ENCODE measurements at regions not wholly inside any gene's neighbourhood (a gene's known extent, or its start where the extent isn't known, plus 50 kb on each side); places are given as distances from the start of the nearest gene placed in this dataset.

DNA sequence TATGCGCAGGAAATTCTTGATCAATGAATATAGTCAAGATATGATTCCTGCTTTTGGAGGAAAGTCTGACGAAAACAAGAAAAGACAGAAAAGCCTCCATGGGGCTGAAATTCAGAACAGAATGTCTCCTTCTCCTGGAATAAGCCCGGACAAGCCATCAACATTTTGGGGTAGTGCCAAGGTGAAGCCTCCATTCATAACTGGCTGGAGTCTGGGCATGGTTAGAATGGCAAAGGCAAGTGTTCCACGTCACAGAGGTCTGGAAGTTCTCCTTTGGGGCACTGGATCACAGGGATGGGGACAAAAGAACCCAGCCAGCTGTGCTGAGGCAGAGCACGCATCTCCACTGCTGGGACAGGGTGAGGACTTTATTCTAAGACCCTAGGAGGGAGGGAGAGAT, 505.7 kb downstream of the CMPK2 start:
- DNase-seq = no peak

DNA sequence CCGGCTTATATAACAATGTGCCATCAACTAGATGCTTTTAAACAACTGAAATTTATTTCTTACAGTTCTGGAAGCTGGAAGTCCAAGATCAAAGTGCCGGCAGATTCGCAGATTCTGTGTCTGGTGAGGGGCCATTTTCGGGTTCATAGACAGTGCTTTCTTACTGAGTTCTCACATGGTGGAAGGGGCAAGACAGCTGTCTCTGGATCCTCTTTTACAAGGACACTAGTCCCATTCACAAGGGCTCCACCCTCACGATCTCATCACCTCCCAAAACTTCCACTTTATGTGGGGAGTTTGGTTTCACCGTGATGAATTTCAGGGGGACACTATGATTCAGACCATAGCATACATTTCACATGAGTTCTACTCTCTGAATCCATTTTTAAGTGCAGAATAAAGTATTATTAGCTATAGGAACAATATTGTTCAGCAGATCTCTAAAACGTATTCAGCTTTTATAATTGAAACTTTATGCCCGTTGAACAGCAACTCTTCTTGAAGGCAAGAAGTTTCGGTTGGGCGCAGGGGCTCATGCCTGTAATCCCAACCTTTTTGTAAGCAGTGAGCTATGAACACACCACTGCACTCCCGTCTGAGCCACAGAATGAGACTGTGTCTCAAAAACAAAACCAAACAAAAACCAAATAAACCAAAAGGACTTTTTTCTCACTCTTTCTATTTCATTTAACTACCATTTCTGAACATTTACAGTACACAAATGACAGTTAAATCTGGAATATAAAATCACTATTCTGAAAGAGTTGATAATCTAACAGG, 502.8 kb downstream of the CMPK2 start:
- DNase-seq = no peak

DNA sequence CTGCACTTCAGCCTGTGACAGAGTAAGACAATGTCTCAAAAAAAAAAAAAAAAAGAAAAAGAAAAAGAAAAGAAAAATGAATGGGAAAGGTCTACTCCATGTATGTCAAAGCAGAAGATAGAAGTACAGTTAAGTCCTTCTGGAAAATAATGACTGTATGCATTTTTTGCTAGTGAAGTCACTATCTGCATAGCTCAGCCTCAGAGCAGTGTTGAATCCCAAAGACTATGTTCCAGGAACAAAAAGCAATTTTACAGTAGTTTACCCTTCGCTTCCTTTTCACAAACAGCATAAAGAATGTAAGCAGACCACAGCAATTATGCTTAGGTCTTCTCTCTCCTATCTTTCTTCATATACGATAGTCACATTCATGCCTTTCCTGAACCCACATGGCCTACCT, 497.4 kb downstream of the CMPK2 start:
- DNase-seq = no peak

DNA sequence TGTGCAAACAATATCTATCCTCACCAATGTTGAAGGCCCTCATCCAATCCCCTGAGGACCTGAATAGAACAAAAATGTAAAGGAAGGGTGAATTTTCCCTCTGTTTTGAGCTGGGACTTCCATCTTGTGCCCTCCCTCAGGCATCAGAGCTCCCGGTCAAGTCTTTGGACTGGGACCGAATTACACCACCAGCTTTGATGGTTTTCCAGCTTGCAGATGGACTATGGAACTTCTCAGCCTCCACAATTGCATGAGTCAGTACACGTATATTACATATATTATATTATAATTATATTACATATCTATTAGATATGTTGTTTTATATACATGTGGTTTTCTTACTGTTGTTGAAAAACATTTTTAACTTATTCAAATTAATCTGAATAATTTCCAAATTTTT, 496.4 kb downstream of the CMPK2 start:
- no peak for DNase-seq

DNA sequence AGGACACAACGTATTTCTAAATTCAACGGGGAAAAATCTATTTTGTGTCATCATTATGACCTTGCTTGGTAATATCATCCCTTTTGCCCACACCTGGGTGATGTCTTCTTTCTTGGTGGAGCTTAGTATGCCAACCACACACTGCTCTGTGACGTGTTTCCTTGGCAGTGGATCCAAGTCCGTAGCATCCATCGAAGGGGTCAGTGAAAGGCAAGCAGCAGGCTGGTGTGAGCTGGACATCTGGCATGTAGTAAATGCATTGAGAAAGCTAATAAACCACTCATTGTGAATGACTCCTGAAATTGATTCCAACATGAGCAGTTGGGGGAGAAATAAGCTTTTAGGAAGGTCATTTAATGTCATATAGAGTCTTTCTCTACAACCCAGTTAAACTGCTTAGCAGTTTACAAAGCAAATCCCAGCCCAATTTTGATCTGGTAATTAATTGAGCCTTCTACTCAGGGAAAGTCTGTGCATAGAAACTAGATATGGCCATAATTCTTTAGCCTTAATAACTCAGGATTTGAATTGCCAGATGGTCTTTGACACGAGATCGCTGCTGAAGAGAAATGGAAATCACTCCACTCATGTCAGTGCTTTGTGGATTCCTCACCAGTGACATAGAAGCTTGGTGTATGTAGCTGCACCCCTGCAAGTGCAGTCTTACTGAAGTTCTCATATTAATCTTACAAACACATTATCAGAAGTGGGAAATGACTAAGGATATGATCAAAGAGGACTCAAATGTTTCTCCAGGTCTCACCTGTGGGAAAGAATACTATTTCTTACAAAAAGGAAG, 494.8 kb downstream of the CMPK2 start:
- DNase-seq = no peak

DNA sequence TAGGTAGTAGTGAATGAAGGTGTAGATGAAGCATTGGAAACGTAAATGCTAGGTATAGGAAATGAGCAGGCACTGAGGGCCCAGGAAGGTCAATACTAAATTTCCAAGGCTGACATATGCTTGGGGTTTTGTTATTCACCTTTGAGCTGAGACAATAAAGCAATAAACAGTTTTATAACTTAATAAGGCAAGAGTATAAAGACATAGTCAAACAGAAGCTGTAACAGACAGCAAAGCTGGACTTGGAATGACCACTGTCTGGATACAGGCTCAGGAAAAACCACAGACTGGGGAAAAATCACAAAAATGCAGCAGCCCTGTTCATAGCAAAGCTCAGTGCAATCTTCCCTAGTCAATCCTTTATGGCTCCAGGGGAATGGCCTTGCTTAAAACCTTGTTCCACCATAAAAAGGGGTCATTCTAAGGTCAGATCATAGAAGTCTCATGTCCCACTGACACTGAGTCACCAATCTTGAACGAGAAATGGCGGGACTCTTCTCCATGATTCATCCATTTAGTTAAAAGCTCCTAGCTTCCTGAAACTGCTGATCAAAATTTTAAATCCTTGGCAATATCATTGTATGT, 493.3 kb downstream of the CMPK2 start:
- DNase-seq = no peak

DNA sequence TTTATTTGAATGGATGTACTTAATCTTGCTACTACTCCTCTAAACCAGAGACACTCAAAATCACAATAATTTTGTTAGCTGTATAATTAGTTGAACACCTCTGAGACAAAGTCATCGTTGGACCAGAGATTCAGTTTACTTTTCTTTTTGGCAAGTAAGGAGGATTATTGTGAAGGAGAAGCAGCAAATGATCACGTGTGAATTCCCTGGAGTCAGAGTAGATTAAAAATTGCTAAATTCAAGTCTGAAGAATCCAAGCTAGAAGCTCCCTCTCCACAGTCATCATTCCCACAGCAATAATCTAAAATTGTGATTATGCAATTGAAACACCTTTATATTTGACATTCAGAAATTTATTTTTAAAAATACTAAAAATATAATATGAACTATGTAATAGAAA, 484.4 kb downstream of the CMPK2 start:
- DNase-seq = no peak

DNA sequence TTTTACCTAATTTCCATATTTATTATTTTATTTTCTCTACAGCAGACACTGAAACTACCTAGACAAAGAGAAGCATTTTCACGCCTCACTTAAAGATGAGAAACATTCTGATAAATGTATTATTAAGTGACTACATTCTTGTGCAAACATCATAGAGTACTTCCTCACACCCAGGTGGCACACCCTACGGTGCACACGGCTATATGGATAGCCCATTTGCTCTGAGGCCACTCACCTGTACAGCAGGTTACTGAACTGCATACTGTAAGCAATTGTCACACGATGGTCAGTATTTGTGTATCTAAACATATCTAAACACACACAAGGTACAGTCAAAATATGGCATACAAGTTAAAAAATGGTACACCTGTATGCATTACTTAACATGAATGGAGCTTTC, 481.4 kb downstream of the CMPK2 start:
- no peak for DNase-seq

DNA sequence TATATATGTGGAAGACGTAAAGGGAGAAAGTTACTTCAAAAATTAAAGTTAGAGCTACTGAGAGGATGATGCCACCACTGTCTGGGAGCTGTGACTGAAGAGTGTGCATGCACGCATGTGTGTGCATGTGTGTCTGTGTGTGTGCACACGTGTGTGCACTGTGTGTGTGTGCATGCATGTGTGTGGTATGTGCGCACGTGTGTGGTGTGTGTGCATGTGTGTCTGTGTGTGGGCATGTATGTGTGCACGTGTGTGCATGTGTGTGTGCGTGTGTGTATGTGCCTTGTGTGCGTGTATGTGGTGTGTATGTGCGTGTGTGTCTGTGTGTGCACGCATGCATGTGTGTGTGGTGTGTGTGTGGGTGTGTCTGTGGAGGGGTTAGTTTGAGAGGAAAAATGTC, 473.4 kb downstream of the CMPK2 start:
- no peak for DNase-seq

DNA sequence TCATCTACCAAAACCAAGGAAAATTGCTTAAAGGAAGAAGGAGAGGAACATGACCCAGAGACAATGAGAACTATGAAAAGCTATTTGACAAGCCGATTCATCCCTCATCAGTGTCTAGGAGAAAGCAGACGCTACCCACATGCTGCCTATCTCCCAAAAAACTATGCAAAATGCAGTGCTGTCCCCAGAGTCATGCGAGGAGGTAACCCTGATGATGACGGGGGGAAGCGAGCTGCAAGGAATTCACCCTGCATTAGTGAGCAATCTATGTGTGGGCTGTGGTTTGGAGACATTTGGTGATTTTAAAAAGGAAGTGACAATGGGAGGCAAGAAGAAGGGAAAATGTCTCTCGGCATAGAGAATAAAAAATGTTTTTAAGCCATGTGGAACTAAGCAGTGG, 472.7 kb downstream of the CMPK2 start:
- DNase-seq = no peak

DNA sequence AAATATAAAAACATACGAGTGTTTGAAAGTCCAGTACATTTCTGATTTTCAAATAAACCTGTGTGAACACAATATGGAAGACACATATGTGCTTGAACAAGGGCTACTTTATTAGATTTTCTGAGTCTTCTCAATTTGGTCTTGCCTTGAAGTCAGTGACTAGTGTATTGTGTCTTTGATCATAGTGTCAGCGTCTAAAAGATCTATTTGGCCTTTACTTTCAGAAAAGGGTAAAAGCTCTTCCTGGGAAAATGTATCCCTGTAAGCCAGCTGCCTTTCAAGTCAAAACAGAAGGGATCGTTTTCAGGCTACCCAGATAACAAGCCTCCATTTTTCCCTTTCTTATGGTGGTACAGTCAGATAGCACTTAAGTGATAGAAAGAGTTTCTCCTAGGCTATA, 471.9 kb downstream of the CMPK2 start:
- DNase-seq = no peak

DNA sequence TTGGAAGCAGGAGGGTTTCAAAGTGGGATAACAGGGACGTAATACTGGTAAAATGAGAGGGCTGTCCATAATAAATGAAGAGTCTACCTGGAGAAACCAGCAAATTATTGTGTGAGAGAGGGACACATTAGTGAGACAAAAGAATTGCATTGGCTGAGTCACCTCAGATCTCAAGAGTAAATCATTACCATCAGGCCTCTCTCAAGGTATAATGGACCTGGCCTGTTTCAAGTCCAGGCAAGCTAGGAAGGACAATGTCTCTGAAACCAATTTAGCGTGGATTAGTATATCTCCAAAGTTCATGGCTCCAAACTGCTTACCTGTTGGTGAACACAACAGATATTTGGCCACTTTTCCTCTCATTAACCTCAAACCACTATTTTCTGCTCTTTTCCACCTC, 471.4 kb downstream of the CMPK2 start:
- no peak for DNase-seq

DNA sequence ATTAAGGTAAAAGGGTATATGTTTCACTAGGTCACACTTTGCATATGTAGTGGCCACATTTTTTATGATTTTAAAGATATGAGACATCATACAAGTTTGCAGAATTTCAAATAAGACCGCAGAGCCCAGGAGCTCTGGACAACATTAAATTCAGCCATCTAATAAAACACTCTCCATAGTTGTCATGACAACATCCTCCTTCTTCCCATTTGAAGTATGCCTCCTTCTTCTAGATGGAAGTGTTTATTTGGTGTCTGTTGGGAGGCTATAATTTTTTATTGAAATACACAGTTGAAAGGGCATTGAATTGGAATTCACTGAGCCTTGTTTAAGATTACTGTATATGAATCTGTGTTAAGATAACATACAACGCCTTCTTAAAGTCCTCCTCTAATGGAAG, 467.3 kb downstream of the CMPK2 start:
- no peak for DNase-seq

DNA sequence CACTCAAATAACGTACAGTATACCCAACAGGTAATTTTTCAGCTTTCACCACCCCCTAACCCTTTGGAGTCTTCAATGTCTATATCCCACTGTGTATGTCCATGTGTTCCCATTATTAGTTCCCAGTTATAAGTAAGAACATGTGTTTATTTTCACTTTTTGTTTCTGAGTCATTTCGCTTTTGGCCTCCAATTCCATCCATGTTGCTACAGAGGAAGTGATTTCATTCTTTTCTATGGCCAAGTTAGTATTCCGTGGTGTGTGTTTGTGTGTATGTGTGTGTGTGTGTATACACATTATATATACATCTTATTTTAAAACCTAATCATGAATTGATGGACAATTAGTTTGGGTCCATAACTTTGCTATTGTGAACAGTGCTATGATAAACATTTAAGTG, 464.4 kb downstream of the CMPK2 start:
- DNase-seq = no peak

DNA sequence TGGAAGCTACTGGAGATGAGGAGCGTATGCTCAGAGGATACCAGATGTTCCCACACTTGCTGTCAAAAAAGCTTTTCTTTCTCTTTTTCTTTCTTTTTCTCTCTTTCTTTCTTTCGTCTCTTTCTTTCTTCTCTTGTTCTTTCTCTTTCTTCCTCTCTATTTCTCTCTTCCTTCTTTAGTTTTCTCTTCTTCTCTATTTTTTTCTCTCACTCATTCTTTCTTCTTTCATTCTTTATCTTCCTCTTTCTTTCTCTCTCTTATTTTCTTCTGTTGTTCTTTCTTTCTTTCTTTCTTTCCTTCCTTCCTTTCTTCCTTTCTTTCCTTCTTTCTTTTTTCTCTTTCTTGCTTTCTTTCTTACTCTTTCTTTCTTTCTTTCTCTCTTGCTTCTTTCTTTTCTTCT, 457.6 kb downstream of the CMPK2 start:
- no peak for DNase-seq

DNA sequence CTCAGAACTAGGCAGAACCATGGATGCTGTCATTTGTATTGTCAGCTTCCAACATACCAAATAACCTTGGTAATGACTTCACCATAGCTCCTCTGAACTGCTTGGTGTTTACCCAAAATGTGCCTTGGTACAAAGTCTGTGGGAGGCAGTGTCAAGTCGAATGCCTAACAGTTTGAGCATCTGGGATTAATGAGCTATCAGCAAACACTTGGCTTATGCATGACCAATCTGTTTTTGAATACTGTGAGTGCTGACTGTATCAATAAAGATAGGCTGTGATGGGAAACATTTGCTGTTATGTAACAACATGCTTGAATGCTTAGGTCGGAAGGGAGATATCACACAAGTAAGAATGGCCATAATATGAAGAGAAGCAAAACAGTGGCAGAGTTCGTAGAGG, 455.4 kb downstream of the CMPK2 start:
- DNase-seq = no peak

DNA sequence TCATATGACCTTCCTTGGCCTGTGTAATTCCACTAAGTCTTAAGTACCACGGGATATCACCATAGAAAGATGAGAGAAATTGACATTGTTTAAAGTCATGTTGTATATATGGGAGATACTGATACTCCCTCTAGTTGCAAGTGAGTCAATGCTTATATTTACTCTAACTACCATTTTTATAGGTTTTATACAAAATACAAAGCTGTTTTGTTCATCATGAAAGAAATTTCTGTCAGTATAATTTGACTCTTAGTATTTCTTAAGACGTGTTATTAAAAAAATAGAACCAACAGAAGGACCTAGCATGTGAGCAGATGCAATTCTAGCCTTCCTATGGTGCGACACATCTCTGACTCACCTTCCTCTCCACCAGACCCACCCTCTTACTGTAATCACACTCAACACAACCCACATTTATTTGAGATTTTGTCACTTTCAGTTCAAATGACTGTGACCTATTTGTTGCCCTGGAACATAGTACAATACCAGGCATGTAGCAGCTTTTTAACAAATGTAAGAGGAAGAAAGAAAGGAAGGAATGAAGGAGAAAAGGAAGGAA, 453.1 kb downstream of the CMPK2 start:
- no peak for DNase-seq

DNA sequence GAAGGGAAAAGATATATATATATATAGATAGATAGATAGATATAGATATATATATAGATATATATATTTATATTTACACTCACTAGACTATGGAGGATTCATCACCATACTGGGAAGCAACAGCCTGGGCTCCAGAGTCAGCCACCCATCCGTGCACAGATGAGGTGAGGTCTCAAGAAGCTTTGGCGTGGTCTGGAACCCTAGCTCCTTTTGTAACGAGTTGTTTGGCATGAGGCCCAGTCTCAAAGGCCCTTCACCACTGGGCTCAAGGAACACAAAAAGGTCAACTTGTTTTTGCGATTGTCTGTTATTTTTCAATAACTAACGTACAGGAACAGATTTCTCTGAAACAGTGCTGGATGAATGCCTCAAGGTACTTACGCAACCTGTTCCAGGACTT, 448.7 kb downstream of the CMPK2 start:
- no peak for DNase-seq

DNA sequence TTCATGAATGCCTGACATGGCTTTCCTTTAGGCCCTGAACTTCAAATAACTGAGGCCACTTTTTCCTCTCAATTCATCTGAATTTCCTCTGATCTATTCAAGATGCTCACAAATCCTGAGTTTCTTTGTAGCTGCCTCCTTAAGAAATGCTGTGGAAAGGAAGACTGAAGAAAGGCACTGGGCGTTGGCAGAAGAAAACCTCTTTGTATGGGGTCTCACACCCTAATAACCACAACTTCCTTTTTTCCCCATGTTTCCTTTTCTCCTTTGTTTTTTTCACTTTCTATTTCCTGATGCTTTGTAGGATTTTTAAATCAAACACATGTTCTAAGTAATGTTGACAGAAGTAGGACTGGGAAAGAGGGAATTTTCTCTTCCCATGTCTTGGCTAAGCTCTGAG, 447.4 kb downstream of the CMPK2 start:
- no peak for DNase-seq

DNA sequence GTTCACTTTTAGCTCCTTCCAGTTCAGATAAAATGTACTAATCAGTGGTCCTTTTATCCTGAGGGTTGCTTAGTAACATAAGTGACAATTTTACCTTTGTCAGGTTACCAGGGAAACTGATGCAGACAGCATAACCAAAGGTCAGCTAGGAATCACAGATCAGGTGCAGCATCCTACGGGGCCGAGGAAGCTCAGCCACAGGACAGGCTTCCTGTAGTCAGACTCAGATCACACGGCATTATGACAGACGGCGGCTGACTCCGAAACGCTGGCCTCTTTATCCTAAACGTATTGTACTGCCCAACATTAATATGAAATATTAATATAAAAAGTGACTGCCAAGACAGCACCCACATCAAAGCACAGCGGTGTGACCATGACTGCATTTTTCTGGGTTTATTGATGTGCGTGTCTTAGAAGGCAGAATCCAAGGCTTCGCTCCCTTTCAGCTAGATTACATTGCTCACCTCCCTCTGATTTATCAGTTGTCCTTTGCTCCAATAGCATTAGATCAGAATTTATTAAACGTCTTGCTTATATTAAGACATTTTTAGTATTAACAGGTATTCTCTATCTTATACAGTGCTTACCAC, 444.5 kb downstream of the CMPK2 start:
- DNase-seq = no peak

DNA sequence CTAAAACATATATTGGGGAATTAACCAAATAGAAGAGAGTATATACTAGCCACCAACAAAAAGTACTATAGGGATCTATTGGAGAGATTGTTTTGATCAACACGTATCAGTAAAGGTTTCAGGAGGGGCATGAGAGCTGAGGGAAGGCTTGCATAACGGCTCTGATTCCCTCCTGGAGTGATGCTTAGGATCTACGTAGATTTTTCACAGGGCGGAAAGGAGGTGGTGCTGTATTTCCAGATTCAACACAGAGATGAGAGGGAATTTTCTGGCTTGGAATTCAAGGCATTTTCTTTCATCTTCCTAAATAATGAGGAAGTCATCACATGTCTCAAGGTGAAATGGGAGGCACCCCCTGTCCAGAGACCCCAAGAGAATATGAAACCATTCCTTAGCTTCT, 443.8 kb downstream of the CMPK2 start:
- DNase-seq = no peak

DNA sequence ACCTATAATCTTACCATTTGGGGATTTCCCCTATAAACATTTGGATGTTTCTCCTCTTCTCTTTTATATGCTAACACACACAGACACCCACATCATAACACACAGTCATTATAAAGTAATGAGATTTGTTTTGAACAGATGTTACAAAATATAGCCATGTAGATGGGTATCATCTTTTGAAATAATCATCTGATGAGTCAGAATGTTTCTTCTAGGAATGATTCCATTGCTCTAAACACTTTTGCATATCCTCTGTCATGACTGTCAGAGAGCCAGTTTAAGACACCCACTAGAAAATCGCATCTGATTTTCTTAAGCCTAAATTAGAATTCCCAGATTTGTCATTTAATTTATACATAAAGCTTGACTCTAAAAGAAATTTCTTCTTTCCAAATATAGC, 442.6 kb downstream of the CMPK2 start:
- DNase-seq = no peak

DNA sequence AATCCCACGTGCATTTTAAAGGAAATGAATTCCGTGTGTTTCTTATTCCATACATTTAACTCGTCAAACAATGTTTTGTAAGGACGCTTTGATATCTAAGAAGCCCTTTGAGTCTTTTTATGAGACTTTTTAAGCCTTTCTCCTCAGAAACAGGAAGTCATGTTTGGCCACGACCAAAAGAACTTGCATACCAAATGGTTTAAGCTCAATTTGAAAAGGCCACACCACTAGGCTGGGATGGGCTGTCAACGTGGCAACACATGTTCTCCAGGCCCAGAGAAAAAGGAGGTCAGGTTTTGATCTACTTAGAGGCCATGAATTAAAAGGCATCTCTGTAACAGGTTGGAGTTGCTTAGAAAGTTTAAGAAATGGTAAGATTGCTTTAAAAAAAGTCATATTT, 441.8 kb downstream of the CMPK2 start:
- no peak for DNase-seq

DNA sequence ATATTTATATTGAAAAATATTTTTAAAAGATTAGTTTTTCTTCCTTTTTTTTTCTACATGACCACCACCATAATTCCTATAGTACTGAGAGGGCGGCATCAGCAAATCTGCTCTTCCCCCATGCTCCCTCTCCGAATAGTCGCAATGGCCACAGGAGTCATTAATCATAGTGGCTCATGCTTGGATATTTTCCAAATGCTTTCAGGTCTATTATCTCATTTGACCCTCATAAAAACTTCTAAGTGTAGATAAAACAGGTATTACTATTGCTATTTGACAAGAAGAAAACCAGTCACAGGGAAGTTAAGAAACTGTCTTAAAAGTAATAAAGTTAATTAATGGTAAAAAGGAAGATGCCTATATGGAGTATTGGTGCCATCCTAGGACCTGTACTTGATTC, 440.7 kb downstream of the CMPK2 start:
- DNase-seq = no peak

Measured in 8988T (cell line).